OCI-M1 (cell line): ENCODE measurements at regions not wholly inside any gene's neighbourhood (a gene's known extent, or its start where the extent isn't known, plus 50 kb on each side); places are given as distances from the start of the nearest gene placed in this dataset.
"Not testable (repeated sequence)": the region's sequence is repeated elsewhere in the genome, so short reads cannot be mapped to it uniquely, and the experiment has no call there.

Source experiments
- DNase-seq: peaks from one replicate; lab custom pipeline; 2025; lab: John Stamatoyannopoulos, UW

GRCh38 chr13:37510441-37510840 is 88.1 kb downstream of the POSTN start:
- no peak for DNase-seq

GRCh38 chr13:37505531-37505930 is 93.0 kb downstream of the POSTN start:
- no peak for DNase-seq

DNA sequence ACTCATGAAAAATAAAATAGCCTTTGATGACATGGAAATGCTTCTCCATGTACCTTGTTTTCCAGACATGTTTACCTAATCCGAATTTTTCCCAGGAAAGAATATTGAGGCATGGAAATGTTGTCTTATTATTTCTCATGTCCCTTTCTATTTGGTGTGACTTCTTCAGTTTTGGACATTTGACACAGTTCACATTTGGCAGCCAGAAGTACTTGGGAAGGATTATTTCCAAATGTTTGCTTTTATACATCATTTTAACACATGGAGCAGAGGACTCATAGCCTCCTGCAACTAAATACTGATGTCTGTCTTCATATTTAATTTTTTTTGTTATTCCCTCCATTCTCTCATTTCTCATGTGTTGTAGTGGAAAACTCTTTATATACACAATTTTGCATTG is 94.3 kb downstream of the POSTN start:
- DNase-seq, result no peak

- DNase-seq, result no peak
These were observed 95.3 kb downstream of the POSTN start for GRCh38 chr13:37503287-37503686.

DNA sequence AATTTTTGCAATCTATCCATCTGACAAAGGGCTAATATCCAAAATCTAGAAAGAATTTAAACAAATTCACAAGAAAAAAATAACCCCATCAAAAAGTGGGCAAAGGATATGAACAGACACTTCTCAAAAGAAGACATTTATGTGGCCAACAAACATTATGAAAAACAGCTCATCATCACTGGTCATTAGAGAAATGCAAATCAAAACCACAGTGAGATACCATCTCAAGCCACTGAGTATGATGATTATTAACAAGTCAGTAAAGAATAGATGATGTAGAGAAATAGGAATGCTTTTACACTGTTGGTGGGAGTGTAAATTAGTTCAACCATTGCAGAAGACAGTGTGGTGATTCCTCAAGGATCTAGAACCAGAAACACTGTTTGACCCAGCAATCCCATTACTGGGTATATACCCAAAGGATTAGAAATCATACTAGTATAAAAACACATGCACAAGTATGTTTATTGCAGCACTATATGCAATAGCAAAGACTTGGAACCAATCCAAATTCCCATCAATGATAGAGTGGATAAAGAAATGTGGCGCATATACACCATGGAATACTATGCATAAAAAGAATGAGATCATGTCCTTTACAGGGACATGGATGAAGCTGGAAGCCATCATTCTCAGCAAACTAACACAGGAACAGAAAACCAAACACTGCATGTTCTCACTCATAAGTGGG is 96.1 kb downstream of the POSTN start:
- not testable (repeated sequence) for DNase-seq

DNA sequence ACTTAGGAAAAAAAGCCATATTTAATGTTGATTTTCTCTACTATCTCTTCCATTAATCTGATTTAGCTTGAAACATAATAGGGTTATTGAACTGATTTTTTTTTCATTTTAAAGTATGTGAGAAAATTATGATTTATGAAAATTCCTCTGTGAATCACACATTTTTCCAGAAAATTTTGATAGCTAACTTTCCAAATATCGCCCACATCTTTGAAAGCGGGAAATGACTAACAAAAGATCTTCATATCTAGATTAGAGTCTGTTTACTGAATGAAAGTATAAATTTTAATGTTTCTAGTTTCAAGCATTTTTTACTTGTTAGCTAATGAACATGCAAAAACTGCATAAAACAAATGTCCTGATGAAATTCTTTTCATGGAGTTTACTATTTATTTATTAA is 97.4 kb downstream of the POSTN start:
- no peak for DNase-seq

DNA sequence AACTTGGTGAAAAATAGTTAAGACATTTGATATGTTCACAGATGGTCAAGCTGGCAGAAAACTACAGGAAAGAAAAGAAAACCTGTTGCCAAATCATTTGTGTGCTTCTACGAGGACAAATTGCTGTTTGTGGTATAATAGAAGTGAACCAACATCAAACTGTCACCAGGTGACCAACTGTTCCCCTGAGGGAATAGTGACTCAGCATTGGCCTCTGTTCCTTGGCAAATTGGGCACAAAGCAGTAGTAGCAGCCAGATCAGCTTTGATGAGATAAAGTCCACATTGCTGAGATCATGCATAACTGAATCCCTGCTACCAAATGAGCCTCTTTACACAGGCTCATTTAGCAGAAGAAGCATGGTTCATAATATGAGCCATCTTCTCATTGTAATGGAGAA is 103.5 kb downstream of the POSTN start:
- peak; percentile 26 for DNase-seq

DNA sequence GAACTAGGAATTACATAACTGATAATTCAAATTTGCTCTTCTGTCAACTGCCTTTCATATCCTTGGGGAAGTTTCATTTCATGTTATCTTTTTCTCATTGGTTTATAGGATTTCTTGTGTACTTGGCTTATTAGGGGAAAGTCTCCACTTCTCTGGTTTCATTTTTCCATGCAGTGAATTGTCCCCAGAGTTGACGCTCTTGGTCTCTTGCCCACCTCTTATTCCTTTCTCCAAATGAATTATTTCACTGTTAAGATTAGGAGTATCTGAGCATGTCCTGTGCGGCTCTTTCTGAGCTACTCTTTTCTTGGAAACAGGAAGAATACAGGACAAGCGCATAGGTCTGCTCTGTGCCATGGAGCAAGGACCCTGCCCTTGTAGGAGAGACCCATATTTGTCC is 104.8 kb downstream of the POSTN start:
- no peak for DNase-seq

GRCh38 chr13:37492741-37493514 is 105.6 kb downstream of the POSTN start:
- no peak for DNase-seq

DNA sequence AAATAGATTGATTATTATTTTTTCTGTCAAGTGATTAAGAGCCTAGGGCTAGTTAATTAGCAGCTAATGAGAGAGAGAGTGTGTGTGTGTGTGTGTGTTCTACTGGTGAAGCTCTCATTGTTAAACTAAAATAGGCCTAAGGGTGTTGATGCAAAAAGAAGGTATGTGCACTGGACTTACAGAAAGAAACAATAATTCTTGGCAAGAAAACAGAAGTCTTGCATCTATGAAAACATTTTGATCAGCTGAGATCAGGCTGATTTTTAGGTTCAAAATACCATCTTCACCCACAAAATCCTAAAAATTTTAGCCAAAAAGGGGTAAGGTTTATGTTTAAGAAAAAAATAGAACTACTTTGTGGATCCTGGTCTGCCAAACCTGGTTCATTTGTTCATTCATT is 106.5 kb downstream of the POSTN start:
- no peak for DNase-seq

DNA sequence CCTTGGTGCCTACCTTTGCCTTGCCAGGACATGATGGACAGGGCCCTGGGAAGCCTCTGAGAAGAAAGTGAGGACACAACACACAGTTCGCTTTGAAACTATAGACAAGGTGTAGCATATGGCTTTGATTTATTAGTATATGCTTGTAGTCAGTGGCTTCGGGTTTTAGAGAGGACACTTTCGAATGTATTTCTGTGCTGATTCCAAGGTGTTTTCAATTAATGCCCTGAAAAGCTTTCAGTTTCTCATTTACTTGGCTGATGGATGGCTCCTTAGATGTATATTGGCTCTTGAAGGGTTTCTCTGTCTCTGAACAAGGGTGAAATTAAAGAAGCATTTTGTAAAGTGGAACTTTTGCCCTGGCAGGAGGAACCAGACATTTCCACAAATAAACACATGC is 106.9 kb downstream of the POSTN start:
- DNase-seq, result no peak

DNA sequence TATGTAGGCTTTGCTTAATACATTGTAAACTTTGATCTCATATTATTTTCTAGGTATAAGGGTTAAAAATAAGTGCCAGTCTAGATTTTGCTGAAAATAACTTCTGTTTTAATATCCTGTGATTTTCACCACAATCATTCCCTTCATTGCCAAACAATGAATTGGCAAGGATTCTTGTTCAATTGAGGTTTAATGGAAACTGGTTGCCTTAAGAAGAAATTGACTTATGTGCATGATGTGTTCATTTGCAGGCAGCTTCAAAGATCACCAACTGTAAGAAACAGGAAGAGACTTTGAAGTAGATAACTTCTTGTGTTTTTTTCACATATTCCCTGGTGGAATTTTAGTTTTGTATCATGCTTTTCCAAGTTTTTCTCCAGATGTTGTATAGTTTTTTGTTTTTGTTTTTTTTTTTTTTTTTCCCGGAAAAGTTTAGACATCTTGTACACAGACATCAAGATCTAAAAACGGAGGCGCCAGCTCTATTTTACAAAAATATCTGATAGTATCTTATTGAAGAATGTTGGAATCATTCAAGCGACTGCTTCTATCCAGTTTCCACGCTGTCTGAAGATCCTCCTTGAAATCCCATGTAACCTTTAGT is 108.3 kb downstream of the POSTN start:
- DNase-seq, result no peak

DNA sequence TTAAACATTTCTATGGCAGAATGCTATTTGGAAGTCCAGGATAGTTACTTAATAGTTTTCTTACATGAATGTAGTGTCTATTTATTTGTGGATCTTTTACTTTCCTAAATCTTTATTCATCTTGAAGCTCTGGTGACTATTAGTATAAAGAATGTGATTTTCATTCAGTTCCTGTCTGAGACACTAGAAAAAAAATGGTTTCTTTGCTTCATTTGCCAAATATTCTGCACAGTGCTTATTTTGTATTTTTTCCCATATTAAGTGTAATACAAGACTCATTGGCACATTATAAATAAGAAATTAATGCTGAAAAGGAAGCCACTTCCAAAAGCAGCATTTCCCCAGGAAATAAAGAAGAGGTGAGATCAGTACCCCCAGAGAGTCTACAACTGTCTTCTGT is 109.8 kb downstream of the POSTN start:
- DNase-seq, result no peak

DNA sequence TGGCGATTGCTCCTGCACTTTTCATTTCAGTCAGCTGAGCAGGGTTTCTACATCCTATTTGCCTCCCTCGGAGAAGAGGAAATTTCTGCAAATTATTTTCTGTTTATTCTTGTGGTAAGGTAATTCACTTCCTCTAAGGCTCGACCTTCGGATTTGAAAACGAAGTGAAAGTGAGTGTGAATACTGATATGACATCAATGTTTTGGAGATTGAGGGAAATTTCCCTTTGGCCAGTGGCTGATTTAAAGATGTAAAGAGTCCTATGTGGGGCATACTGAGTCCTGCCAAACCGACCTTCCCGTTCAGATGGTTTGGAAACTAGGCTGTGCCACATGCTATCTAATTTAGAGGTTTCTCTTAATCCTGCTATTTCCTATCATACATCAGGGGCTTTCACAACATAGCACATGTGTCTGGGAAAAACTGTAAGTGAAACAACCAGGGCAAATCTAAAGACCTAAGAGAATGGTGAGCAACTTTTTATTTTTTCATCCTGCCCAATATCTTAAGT is 112.3 kb downstream of the POSTN start:
- peak; percentile 64 for DNase-seq

- no peak for DNase-seq
These were observed 112.8 kb downstream of the POSTN start for GRCh38 chr13:37485756-37486155.

DNA sequence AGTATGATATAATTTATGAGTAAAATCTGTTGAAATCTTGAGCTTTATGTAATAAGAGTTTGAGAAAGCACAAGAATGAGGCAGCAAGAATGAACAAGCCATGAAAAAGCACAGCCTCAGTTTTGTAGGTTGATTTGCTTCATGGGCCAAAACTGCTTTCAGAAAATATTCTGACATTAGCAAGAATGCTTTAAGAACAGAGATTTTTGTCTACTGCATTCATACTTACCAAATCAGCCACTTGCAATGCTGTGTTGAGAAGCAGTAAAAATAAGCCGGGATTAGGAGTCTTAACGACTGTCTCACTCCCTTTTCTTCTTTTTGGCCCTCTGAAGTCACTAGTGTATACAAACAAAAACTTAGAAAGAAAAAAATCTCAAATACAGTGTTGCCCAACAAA is 114.5 kb downstream of the POSTN start:
- DNase-seq, result no peak

- no peak for DNase-seq
These were observed 116.2 kb downstream of the POSTN start for GRCh38 chr13:37482331-37482730.

- no peak for DNase-seq
These were observed 116.7 kb downstream of the POSTN start for GRCh38 chr13:37481885-37482227.

- no peak for DNase-seq
These were observed 117.3 kb downstream of the POSTN start for GRCh38 chr13:37481011-37481884.

GRCh38 chr13:37479916-37480315 is 118.7 kb downstream of the POSTN start:
- DNase-seq, result no peak

GRCh38 chr13:37476874-37477273 is 121.7 kb downstream of the POSTN start:
- no peak for DNase-seq

GRCh38 chr13:37475966-37476365 is 122.6 kb downstream of the POSTN start:
- no peak for DNase-seq
